GM12864 (cell line): ENCODE measurements at regions not wholly inside any gene's neighbourhood (a gene's known extent, or its start where the extent isn't known, plus 50 kb on each side); places are given as distances from the start of the nearest gene placed in this dataset.

ENCODE experiments used
- DNase-seq: peaks from one replicate; pipeline ENCODE4 v3.0.0-alpha.2; 2011; ENCODE audit warnings: low read depth
- H3K4me3 ChIP-seq: 2 replicates; pipeline ENCODE4 v1.5.1; 2011; ENCODE audit warnings: mild to moderate bottlenecking, low read depth, low read length, control low read depth
- TF ChIP-seq, protein P1 (sequence below): IDR thresholded peaks from 2 replicates; pipeline ENCODE4 v1.5.1; 2011; ENCODE audit warnings: low read depth, mild to moderate bottlenecking, moderate library complexity, low read length, control low read depth, inconsistent platforms; ENCODE audit errors: missing control alignments

DNA sequence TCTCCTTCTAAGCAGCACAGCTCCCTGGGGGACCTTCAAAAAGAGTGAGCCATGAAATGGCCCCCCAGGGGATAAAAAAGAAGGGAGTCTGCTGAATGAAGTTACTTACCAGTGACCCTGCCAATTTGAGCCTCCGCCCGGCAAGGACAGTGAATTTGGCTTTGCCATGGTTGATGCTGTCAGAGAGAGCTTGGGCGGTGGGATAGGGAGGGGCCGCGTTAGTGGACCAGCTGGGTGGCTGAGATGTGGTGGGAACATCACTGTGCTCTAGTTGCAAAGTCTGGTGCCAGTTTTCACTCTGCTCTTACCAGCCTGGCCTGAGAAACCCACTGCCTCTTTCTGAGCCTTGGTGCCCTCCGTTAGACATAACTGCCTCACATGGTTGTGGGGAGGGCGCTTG lies 114.6 kb downstream of the MRM1 start:
- TF ChIP-seq, protein P1, sequence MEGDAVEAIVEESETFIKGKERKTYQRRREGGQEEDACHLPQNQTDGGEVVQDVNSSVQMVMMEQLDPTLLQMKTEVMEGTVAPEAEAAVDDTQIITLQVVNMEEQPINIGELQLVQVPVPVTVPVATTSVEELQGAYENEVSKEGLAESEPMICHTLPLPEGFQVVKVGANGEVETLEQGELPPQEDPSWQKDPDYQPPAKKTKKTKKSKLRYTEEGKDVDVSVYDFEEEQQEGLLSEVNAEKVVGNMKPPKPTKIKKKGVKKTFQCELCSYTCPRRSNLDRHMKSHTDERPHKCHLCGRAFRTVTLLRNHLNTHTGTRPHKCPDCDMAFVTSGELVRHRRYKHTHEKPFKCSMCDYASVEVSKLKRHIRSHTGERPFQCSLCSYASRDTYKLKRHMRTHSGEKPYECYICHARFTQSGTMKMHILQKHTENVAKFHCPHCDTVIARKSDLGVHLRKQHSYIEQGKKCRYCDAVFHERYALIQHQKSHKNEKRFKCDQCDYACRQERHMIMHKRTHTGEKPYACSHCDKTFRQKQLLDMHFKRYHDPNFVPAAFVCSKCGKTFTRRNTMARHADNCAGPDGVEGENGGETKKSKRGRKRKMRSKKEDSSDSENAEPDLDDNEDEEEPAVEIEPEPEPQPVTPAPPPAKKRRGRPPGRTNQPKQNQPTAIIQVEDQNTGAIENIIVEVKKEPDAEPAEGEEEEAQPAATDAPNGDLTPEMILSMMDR = no peak
- no peak for DNase-seq
- no peak overlapping the region for H3K4me3 ChIP-seq

DNA sequence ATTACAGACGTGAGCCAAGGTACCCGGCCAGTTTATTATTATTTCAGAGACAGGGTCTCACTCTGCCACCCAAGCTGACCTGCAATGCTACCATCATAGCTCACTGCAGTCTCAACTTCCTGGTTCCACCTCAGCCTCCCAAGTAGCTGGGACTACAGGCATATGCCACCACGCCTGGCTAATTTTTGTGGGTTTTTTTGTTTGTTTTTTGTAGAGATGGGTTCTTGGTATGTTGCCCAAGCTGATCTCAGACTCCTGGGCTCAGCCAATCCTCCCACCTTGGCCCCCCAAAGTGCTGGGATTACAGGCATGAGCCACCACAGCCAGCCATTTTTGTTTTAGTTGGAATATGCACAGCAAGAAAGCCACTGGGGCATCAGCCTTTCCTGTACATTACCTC lies 115.7 kb downstream of the MRM1 start:
- TF ChIP-seq, protein P1 = no peak
- no peak overlapping the region for H3K4me3 ChIP-seq
- DNase-seq = no peak

DNA sequence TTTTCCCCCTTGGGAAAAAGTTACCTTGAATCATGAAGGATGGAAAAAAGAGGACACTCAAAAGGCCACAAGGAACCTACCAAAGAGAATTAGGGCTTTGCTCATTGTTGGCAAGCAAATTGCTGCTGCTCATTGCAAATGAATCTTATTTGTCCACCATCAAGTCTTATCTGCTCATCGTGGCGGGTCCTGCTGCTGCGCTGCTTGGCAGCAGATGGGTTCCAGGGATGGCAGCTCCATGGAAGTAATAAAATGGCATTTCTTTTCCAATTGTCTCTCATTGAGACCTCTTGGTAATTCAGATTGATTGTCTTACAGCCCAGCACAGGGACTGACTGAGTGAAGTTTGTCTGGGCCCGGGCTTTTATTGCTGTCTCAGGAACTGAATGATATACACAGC lies 118.7 kb downstream of the MRM1 start:
- TF ChIP-seq, protein P1 = no peak
- H3K4me3 ChIP-seq = no peak overlapping the region
- no peak for DNase-seq

DNA sequence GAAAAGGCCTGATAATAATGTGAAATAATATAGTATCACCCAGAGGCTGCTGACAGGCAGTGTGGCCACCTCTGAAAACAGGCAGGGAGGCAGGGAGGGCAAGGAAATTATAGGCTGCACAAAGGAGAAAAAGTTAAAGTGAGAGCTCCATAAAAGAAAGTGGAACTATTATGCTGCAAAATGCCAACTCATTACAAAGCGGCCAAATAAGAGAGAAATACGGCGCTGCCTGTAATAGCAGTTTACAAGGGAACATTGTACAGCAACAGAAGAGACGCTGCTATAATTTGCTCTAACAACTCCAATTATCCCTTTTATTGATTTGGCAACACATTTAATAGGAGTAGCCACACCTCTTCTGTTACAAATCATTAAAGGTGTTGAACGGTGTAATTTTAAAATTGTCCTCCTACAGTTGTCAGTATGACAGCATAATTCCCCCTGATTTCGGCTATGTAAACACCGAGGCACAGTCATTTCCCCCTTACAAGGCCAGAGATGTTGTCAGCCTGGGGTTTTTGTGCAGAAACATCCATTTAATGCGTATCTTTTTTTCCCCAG lies 120.3 kb downstream of the MRM1 start:
- DNase-seq = no peak
- TF ChIP-seq, protein P1 = no peak
- peak overlapping the region; percentile 27 for H3K4me3 ChIP-seq

DNA sequence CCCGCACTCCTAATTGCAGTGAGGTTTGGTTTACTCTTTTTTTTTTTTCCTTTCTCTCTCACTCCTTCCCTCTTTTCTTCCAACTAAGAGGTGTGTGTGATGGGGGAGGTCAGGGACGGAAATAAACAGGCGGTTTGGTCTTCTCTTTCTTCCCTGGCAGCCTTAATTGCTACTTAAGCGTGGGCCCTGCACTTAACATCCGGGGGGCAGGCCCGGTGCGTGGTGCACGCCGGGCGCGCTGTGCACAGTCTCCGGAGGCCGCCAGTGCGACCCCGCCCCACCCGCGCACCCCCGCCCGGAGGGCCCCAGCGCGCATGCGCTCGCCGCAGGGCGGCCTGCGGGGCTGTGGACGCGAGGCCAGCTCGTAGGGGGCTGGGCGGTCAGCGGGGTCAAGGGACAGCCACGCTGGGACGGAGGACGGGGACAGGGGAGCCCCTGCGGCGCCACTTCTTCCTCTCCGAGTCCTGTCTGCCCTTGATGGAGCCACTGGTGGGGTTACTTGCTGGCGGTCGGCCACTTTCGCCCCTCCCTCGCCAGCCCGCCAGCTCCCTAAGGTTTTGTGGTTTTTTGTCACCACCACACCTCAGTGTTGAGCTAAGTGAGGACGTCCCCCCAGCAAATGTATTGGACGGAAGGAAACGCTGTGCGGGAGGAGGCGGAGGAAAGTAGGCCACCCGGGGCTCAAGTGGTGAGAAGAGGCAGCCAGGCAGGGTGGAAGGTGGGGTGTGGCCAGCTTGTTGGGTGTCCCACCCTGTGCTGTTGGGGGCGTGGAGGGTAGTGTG lies 120.9 kb downstream of the MRM1 start:
- DNase-seq = peak; percentile 30
- H3K4me3 ChIP-seq = peak overlapping the region; percentile 61
- TF ChIP-seq, protein P1 = no peak

DNA sequence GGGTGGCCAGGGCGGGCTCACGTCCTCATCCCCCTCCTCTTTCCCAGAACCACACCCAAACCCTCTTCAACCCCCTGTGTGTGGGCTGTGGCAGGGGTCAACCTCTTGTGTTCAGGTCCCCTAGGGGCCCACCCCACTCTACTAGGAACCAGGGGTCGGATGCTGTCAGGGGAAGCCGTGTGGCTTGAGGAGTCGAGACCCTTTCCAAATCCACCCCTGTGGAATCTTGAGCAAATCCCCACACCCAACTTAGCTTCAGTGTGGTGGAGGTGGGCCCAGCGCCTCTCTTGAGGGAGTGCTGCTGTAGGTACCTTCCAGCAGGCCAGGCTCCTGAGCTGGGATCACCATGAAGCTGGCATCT lies 121.5 kb downstream of the MRM1 start:
- DNase-seq = no peak

More for the DNA sequence above, 121.5 kb downstream of the MRM1 start:
- peak overlapping the region; percentile 61 for H3K4me3 ChIP-seq
- TF ChIP-seq, protein P1 = no peak
